HG02610 (cell line): ENCODE measurements at regions not wholly inside any gene's neighbourhood (a gene's known extent, or its start where the extent isn't known, plus 50 kb on each side); places are given as distances from the start of the nearest gene placed in this dataset.
A peak's percentile ranks its signal among the peaks of the same experiment; 100 is the strongest.
"Not testable (repeated sequence)": the region's sequence is repeated elsewhere in the genome, so short reads cannot be mapped to it uniquely, and the experiment has no call there.

Experiments
- ATAC-seq: cut with Tn5 transposase; IDR thresholded peaks from one replicate; pipeline ENCODE4 v1.9.1; 2021; ENCODE audit warnings: mild to moderate bottlenecking, moderate library complexity; ENCODE audit not compliant: unreplicated experiment

GRCh38 chr2:189231719-189232323 lies 52.3 kb upstream of the COL5A2 start:
- no peak for ATAC-seq

GRCh38 chr2:189232759-189233406 lies 53.3 kb upstream of the COL5A2 start:
- ATAC-seq, result peak; percentile 91

GRCh38 chr2:189233527-189233926 lies 54.0 kb upstream of the COL5A2 start:
- no peak for ATAC-seq

GRCh38 chr2:189234991-189235390 lies 55.4 kb upstream of the COL5A2 start:
- no peak for ATAC-seq

- no peak for ATAC-seq
Measured at GRCh38 chr2:189236066-189236465, 56.5 kb upstream of the COL5A2 start.

GRCh38 chr2:189238903-189239302 lies 59.3 kb upstream of the COL5A2 start:
- ATAC-seq, result no peak

- ATAC-seq, result not testable (repeated sequence)
Measured at GRCh38 chr2:189243843-189244242, 64.3 kb upstream of the COL5A2 start.

- ATAC-seq, result no peak
Measured at GRCh38 chr2:189247276-189247675, 67.7 kb upstream of the COL5A2 start.

- ATAC-seq, result no peak
Measured at GRCh38 chr2:189248141-189248540, 68.6 kb upstream of the COL5A2 start.

GRCh38 chr2:189249171-189249570 lies 69.6 kb upstream of the COL5A2 start:
- no peak for ATAC-seq

- ATAC-seq, result no peak
Measured at GRCh38 chr2:189249901-189250300, 70.3 kb upstream of the COL5A2 start.

GRCh38 chr2:189252991-189253675 lies 73.6 kb upstream of the COL5A2 start:
- ATAC-seq, result no peak

GRCh38 chr2:189253836-189254235 lies 74.3 kb upstream of the COL5A2 start:
- ATAC-seq, result no peak

GRCh38 chr2:189254268-189254883 lies 74.8 kb upstream of the COL5A2 start:
- ATAC-seq, result no peak

- no peak for ATAC-seq
Measured at GRCh38 chr2:189255711-189256110, 76.2 kb upstream of the COL5A2 start.

- ATAC-seq, result no peak
Measured at GRCh38 chr2:189258616-189259365, 79.2 kb upstream of the COL5A2 start.

GRCh38 chr2:189260361-189260814 lies 80.8 kb upstream of the COL5A2 start:
- peak; percentile 47 for ATAC-seq

GRCh38 chr2:189261431-189261841 lies 81.9 kb upstream of the COL5A2 start:
- ATAC-seq, result no peak

- ATAC-seq, result no peak
Measured at GRCh38 chr2:189261916-189262315, 82.4 kb upstream of the COL5A2 start.

GRCh38 chr2:189265696-189266320 lies 86.2 kb upstream of the COL5A2 start:
- ATAC-seq, result no peak

GRCh38 chr2:189267491-189267890 lies 87.9 kb upstream of the COL5A2 start:
- no peak for ATAC-seq
